Hepatic stellate cell (primary cell): ENCODE measurements at regions not wholly inside any gene's neighbourhood (a gene's known extent, or its start where the extent isn't known, plus 50 kb on each side); places are given as distances from the start of the nearest gene placed in this dataset.
A peak's percentile ranks its signal among the peaks of the same experiment; 100 is the strongest.

ENCODE experiments used
- DNase-seq: peaks from one replicate; pipeline ENCODE4 v3.0.0; 2011; ENCODE audit warnings: low spot score

DNA sequence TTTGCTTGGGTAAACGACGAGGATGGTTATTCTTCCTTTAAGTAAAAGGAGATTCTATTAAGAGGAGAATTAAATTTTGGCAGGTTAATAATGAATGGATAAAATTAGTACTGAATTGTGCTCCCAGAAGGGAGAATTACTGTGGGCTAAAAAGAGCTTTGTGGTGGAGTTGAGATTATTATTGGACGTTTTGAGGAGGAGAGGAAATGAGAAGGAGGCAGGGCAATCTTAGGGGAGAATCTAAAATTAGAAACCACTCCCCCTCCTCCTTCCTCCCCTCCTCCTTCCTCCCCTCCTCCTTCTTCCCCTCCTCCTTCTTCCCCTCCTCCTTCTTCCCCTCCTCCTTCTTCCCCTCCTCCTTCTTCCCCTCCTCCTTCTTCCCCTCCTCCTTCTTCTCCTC lies 331.8 kb downstream of the PRL start:
- DNase-seq: no peak

DNA sequence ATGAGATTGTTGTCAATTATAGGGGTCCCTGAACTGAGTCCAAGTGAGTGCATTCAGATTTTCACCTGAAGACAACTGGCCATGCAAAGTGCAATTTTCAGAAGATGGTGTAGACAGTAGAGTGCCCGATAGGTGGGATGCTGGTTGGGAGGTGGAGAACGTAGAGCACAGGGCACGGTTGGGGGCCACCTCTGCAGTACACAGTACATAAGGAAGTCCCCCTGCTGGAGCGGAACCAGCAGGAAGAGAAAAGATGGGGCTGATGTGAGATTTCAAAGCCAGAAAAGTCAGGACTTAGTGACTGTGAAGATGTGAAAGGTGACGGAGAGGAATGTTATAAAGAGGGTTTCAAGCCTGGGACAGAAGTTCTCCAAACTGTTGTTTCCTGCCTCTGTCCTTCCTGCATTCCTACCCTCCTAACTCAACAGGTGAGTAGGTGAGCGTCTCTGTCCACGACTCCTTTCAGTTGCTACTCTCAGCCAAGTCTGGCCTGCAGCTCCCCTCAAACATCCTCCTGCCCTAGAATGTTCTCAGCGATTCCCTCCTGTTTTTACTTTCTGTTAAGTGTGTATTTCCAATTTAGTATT lies 330.8 kb downstream of the PRL start:
- no peak for DNase-seq

DNA sequence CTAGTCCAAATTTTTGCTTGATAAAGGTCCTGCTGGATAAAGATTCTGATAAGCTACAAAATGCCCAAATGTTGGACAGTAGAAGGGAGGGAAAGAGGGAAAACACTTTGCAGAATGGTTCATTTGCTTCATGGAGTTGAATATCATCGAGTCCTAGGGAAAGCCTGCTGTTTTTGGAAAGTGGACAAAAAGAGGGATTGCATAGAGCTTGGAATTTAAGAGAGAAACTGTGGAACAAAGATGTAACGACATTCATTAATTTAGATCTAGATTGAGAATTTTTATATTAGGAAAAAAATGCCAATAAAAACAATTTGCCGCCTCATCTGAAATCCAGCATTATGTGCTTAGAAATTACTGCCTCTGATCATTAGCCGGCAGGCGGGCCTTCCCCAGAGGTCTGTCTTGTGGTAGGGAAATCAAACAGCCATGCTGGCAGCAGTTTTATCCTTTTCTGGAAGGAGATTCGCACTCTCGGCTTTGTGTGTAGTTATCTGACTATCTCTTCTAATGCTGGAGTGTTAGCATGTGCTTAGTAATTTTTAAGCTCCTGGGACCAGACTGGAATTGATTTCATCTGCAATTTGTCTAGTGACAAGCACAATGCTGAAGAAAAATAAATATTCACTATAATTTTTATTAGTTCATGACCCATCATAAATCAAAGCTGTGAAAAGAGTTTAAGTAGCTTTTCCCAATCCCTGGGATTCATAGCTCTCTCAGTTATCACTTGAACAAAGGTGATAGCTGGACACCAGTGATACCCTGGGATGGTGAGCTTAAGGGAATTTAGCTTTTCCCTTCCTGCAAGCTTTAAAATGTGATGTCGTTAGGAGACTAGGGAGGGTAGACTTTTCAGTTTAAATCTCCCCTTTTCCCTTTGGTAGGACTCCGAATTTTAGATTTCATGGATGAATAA lies 329.5 kb downstream of the PRL start:
- DNase-seq: no peak

DNA sequence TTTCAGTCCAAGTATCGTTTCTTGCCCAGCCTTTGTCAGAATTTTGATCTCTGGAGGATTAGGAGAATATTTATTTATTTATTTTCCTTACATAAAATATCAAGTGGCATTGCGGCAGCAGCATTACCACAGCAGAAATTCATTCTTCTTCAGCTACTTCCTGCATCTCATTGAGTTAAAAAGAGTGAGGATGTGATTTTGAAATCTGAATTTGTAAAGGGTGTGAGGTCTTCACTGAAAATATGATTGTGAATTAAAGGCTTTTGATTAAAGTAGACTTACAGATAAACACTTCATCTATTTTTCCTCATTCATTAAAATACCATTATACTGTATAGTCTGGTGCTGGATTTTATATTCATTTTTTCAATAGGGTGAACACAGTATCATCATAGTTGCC lies 328.4 kb downstream of the PRL start:
- DNase-seq: no peak

DNA sequence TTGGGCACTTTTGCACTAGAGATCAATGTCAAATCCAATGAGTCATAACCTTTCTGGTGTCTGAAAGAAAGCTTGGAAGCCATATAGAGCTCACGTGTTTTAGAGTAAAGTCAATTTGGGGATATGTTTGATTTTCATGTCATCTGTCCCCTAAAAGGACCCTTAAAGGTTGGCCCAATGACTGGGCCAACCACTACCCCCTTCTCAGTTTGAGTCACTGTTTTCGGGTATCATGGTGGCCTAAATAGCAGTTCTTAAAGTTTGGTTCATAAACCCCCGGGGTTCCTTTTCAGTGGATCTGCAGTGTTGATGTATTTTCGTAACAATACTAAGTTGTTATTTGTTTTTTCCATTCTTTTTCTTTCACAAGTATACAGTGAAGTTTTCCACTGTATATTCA lies 327.6 kb downstream of the PRL start:
- no peak for DNase-seq

DNA sequence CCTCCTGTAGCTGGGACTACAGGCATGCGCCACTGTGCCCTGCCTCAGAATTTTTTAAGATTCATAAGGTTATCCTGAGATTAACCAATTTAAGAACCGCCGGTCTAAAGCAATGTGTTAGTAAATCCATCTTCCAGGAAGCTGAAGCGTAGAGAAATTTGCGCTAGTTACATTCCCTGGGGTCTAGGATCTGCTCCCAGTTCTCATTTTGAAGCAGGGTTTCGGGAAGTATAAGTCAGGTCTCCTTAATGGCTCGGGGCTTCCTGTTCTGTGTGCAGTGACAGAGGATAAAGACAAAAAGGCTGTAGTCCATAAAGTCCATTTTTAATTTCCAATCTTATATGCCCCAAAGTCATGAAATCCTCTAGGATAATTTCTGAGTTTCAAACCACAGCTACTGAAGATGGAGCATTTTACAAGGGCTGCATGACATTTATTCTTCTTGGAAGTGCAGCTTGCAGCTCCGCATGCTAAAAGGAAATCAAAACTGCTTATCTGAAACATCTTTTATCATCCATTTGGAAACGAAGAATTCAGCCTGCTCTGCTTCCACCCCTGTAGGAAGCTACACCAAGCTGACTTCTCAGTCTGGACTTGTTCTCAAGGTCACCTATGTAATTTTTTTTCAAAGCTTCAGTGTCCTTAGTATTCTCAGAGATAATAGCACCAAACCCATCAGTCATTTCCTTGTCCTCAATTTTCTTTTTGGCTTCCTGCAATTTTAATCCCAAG lies 326.1 kb downstream of the PRL start:
- no peak for DNase-seq

DNA sequence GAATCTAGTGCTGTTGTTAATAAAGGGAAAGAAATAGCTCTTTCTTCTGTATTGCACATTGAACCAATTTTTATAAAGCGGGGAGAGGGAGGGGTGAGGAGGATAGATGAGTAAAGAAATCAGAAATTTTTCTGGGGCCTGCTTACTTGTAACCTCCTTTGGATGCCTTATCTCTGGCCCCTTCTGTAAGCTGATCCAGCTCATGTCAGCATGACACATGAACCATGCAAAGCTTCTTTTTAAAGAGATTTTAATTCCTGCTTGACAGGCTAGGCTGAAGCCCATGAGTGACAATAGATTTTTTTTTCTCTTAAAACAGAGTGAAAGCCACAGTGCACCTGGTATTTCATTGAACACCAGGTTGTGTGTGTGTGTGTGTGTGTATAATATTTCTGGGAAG lies 325.3 kb downstream of the PRL start:
- no peak for DNase-seq

DNA sequence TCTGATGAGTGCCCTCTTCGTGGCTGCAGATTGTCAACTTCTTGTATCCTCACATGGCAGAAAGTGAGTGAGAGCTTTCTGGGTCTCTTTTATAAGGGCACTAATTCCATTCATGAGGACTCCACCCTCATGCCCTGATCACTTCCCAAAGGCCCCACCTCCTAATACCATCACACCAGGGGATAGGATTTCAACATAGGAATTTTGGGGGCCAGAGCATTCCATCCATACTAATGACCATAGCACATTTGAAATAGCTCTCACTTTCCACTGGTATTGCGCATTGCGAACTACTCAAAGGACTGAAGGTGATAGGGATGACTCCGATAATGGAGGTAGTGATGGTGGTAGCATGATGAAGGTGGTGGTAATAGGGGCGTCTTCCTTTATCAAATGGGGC lies 324.3 kb downstream of the PRL start:
- no peak for DNase-seq

DNA sequence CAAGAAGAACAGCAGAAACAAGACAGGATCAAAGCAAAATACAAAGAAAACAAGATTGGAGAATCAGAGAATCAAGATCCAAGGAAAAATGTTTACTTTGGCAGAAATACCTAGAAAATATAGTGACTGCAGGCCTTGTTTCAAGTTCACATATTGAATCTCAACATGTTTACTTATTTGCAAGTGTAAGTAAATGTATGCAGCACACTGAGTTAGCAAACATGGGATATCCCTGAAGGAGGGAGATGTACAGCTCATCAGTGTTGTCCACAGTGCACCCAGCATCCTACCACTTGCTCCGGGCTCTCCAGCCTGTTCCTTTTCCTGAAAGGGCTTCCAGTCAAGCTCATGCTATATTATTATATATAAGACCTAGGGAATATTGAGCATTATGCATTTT lies 319.5 kb downstream of the PRL start:
- DNase-seq: no peak

DNA sequence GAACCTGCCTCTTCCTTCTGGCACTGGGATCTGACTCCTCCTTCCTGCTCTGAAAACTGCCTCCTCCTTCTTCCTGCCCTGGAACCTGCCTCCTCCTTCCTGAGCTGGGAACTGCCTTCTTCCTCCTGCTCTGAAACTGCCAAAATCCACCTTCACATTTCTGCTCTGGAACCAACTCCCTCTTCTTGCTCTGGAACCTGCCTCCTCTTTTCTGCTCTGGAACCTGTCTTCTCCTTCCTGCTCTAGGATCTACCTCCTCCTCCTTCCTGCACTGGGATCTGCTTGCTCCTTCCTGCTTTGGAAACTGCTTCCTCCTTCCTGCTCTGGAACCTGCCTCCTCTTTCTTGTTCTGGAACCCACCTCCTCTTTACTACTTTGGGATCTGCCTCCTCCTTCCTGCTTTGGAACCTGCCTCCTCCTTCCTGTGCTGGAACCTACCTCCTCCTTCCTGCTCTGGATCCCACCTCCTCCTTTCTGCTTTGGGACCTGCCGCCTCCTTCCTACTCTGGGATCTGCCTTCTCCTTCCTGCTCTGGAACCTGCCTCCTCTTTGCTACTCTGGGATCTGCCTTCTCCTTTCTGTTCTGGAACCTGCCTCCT lies 315.5 kb downstream of the PRL start:
- no peak for DNase-seq

DNA sequence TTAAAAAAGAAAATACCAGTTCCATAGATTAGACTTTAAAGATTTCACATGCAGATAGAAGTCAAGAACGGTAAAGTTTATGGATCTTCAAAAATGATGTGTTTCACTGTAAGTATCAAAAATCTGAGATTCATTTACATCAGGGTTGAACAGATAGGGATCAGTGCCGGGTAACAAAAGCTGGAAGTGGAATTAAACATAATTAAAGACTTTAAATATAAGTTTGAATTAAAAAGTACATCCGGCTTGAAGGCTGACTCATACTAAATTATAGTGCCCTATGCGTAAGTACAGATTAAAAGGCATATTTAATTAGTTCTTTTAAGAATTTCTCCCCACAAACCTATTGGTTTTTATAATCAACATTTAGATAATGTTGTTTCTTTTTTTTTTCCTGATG lies 312.7 kb downstream of the PRL start:
- DNase-seq: no peak

DNA sequence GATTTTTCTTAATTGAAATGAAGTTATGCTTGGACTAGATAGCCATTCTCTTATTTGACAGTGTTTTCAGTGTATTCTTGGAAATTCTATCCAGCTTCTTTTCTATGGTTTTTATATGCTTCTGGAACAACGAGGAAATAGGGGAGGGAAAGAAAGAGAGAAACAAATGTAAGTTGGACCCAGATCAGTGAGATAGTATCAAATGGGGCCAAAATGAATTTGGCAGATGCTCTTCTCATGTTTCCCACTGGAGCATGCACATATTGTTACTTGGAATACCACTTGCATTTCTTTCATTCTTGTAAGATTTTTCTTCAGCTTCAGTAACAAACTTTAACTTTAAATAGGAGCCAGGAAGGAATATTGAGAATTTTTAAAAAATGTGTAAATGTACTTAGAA lies 312.3 kb downstream of the PRL start:
- no peak for DNase-seq

DNA sequence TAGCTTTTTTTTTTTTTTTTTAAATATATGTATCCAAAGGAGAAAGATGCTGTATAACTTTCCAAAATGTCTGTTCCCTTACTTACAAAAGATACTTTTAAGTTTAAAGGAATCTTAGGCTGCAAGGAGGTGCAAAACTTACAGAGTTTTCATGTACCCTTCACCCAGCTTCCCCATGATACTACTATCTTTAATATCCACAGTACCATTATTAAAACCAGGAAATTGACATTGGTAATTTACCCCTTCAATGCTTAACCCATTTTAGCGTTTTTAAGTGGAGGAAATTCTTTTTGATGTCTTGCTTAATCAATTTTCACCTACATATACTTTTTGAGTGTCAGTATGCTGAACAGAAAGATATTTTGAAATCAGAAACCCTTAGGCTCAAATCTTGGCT lies 310.9 kb downstream of the PRL start:
- no peak for DNase-seq

DNA sequence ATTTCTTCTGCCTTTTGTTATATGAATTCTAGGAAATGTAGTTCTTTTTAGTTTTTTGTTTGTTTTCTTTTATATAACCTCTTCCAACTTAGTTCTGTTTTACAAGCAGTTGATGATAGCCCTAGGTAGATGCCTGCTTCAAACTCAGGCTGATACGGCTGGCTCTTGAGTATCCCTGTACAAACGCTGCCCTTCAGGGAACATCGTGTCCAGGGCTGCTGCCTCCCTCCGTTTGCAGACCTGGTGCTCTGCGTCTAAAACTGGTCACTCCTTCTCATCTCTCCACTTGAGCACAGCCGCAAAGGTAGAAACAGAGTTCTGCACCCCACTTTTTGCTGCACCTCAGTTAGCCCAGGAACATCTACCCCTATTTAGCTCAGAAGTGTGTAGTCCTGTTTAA lies 310.1 kb downstream of the PRL start:
- DNase-seq: no peak

DNA sequence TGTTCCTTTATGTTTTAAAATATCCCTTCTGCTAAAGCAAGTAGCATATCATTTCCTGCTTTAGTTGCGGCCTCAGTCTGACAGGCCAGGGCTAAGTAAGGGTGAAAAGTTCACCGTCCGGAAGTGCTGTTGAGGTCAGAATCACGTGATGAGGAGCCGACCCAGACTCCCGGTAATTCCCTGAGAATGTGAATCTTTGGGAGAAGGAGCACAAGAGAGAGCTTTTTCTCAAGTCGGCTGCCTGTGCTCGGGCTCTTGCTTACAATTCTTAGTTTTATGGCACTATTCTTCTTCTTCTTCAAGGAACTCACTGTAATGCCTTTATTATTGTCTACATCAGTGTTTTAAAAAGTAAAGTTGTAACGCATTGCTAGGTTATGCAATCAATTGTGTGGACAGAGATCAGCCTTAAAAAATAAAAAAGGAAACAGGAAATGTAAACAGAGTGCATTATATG lies 309.3 kb downstream of the PRL start:
- peak; percentile 84 for DNase-seq

DNA sequence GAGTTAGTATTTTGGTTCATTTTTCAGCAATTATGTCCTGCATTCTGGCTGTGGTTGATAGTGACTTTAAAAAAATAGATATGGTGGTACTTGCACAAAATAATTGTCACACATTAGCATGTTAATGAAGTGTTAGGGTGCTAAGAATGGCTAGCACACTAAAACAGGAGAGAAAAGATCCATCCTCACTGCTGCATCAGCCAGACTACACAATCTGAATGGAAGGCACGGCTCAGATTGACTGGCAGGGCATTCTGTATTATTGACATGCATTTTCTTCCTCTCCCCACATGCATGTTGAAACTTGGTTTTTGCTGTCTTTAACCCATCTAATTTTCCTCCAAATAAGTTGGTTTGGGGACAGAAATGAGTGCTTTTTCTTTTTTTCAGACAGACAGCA lies 306.3 kb downstream of the PRL start:
- DNase-seq: no peak

DNA sequence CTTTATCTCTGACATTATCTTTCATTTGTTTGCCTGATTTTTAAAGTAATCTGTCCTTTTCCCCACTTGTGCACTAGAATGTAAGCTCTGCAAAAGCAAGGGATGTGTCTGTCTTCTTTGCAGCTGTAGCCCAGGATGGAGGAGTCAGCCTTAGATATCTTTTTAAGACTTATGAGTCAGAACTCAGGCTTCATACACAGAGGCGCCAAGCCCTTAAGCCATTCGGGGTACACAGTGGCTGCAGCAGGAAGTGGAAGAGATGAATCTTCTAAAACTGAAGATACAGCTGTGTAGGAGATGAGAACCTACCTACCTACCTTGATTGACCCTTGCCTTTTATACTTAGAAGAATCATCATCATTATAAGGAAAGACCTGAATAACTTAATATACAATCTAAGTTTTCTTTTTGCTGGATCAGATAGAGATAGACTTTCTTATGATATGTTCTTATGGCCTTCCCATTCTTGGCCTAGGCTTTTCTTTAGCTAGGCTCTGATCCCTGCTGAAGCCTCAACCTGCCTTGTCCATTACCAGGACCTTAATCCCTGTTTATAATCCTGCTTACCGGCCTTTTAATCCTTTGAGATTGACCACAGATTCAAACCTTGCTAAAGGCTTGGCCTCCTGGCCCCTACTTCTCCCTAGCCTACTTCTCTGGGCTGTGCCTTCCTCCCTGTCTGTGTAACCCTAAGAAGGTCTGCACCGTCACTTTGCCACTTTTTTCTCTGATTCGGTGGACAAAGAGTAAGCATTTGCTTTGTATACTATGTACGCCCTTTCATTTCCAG lies 304.5 kb downstream of the PRL start:
- DNase-seq: peak; percentile 53

DNA sequence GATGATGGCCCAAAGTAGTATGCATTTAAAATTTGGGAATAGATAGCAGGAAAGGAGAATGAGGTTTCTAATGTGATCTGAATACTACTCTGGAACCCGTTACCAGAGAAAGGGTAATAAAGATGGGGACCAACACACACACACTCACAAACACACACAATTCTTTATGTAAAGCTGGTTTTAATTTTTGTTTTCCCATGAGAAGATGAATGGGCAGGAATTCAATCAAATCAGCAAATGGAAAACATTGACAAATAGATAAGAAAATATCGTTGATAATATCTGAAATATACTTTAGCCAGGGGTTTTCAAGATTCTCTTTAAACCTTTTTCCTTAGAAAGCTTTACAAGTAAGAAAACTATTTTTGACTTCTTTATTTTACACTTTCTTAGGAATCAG lies 303.0 kb downstream of the PRL start:
- DNase-seq: no peak

DNA sequence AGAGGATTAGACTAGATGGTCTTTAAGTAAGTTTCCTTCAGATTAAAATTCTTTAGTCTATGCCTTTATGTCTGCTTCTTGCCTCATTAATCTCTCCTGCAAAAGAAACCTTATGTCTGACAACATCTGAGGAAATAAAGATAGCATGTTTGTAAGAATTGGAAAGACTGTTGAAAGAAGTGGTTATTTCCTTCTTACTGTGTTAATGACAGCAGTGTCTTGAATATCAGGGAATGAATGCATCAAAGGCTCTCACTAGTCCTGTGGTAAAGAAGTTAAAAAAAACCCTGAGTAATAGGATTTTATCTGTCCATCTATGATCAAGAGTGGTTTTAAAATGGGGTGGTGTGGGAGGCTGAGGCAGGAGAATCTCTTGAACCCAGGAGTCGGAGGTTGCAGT lies 302.0 kb downstream of the PRL start:
- no peak for DNase-seq

DNA sequence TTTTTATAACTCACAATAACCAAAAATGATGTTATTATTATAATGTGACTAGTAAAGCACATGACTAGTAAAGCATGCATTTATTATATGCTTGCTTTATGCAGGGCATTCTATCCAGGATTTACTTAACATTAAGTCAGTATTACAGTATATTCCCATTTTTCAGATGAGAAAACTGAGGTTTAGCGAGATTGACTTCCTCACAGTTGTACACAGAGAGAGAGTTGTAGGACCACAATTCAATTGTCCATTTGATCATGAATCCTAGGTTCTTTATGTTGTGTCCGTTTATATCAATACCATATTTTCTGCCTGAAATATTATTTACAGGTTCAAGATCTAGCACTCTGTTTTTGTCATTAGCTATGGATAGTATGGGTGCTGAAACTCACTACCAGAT lies 301.5 kb downstream of the PRL start:
- DNase-seq: no peak

DNA sequence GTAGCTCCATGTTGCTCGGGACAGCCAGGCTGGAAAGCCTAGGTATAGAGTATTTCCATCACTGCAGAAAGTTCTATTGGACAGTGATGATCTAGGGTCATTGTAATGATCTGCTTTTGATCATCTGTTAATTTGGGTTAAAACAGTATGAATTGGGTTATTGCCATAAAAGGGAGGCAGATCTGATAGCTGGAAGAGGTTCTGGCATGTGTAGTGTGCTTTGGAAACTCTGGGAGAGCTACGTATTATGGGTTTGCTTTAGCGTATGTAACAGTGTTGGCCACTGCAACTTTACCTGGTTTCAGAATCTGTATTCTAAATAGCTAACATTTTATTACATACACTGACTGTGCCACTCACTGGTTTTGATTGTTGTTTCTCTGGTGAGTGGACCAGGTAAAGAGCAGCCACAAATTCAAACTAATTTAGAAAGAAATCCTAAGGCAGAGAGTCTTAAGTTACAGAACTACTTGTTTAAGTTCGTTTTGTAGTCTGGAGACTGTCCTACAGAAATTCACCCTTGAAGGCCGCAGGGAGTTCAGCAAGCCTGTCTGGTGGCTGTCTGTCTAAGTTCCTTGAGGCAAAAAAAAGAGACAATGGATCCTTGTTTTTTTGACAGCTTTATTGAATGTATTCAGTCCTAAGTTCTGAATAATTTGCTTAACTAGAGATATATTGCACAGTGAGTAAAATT lies 300.3 kb downstream of the PRL start:
- DNase-seq: no peak
